Activated CD8-positive, alpha-beta T cell treated with anti-CD3 and anti-CD28 coated beads for 36 hours (primary cell): ENCODE measurements at regions not wholly inside any gene's neighbourhood (a gene's known extent, or its start where the extent isn't known, plus 50 kb on each side); places are given as distances from the start of the nearest gene placed in this dataset.

ENCODE experiments used
- ATAC-seq: fragments of 200-7000 bp; cut with Tn5 transposase; one replicate; pipeline ENCODE4 v1.10.0; 2021; ENCODE audit warnings: mild to moderate bottlenecking, moderate library complexity
- CTCF ChIA-PET: fragments of 350-600 bp; sonication (Branson Sonifier 250); formaldehyde crosslinking; loops from one replicate; lab custom pipeline; 2021; ENCODE audit warnings: antibody characterized with exemption; lab: Charles Lee
- POLR2A ChIA-PET: fragments of 350-600 bp; sonication (Branson Sonifier 250); formaldehyde crosslinking; loops from one replicate; lab custom pipeline; 2021; ENCODE audit warnings: antibody characterized with exemption; lab: Charles Lee
- DNase-seq: peaks from one replicate; pipeline ENCODE4 v3.0.0-alpha.2; 2020
- H3K27ac Mint-ChIP-seq: one replicate; pipeline ENCODE4 v1.8.0; 2021; ENCODE audit warnings: mild to moderate bottlenecking, mixed read lengths
- H3K27me3 Mint-ChIP-seq: one replicate; pipeline ENCODE4 v1.8.0; 2021; ENCODE audit warnings: mixed read lengths
- H3K36me3 Mint-ChIP-seq: one replicate; pipeline ENCODE4 v1.8.0; 2021; ENCODE audit warnings: low read depth, mixed read lengths
- H3K4me1 Mint-ChIP-seq: one replicate; pipeline ENCODE4 v1.8.0; 2021; ENCODE audit warnings: low read depth, mixed read lengths
- H3K4me3 Mint-ChIP-seq: one replicate; pipeline ENCODE4 v1.8.0; 2021; ENCODE audit warnings: mild to moderate bottlenecking, moderate library complexity, mixed read lengths
- H3K9me3 Mint-ChIP-seq: one replicate; pipeline ENCODE4 v1.8.0; 2021; ENCODE audit warnings: mixed read lengths
- intact Hi-C: fragments of 100-400 bp; cut with micrococcal nuclease; formaldehyde crosslinking; loops from one replicate; pipeline ENCODE4 v1.10.0; 2022
- TF ChIP-seq, protein P1 (sequence below): fragments of 200-600 bp; IDR thresholded peaks from one replicate; pipeline ENCODE4 v1.8.0; 2022; ENCODE audit warnings: antibody characterized with exemption, mild to moderate bottlenecking

DNA sequence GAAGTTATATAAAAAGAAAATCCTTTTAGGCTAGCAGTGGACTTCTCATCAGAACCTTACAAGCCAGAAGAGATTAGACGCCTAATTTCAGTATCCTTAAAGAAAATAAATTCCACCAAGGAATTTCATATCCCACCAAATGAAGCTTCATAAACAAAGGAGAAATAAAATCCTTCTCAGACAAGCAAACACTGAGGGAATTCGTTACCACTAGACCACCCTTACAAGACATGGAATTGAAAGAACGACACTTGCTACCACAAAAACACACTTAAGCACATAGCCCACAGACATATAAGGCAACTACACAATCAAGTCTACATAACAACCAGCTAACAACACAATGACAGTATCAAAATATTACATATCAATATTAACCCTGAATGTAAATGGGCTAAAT lies 299.2 kb downstream of the TOX3 start:
- peaks cover 16% of the 10 kb centered on the region for H3K9me3 Mint-ChIP-seq
- DNase-seq (no peak), ATAC-seq (no peak)
- POLR2A ChIA-PET = no interaction called here
- no peak overlapping the region for H3K27ac Mint-ChIP-seq
- no peak overlapping the region for H3K4me3 Mint-ChIP-seq
- intact Hi-C loops = no loop called here
- no peaks in the 10 kb centered on the region for H3K36me3 Mint-ChIP-seq
- no peaks in the 10 kb centered on the region for H3K27me3 Mint-ChIP-seq
- CTCF ChIA-PET = no interaction called here
- H3K4me1 Mint-ChIP-seq = no peaks in the 10 kb centered on the region
- TF ChIP-seq, protein P1, sequence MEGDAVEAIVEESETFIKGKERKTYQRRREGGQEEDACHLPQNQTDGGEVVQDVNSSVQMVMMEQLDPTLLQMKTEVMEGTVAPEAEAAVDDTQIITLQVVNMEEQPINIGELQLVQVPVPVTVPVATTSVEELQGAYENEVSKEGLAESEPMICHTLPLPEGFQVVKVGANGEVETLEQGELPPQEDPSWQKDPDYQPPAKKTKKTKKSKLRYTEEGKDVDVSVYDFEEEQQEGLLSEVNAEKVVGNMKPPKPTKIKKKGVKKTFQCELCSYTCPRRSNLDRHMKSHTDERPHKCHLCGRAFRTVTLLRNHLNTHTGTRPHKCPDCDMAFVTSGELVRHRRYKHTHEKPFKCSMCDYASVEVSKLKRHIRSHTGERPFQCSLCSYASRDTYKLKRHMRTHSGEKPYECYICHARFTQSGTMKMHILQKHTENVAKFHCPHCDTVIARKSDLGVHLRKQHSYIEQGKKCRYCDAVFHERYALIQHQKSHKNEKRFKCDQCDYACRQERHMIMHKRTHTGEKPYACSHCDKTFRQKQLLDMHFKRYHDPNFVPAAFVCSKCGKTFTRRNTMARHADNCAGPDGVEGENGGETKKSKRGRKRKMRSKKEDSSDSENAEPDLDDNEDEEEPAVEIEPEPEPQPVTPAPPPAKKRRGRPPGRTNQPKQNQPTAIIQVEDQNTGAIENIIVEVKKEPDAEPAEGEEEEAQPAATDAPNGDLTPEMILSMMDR = no peak

- intact Hi-C loops = no loop called here
- POLR2A ChIA-PET = no interaction called here
These were observed 308.2 kb downstream of the TOX3 start for GRCh38 chr16:52238710-52239109.

DNA sequence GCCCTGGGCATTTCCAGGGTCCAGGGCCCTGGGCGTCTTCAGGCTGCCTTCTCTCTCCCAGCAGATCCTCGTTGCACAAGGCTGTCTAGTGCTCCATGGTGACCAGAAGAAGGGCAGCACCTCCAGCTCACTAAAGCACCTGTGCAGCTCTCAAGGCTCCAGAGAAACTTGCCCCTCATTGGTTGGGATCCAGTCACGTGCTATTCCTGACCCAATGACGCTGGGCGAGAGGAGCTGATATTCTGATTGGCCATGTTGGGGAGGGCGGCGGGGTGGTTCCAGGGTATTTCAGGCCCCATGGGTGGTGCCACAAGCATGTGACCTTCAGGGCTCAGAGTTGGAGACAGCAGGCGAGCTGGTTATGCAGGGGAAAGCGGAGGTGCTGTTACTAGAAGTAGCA lies 309.1 kb downstream of the TOX3 start:
- CTCF ChIA-PET = no interaction called here
- H3K27me3 Mint-ChIP-seq = no peaks in the 10 kb centered on the region
- H3K36me3 Mint-ChIP-seq = no peaks in the 10 kb centered on the region

More at GRCh38 chr16:52238710-52239109, 308.2 kb downstream of the TOX3 start:
- Mint-ChIP-seq H3K9me3 (no peaks in the 10 kb centered on the region), H3K4me3 (no peak overlapping the region), H3K27me3 (no peaks in the 10 kb centered on the region), H3K27ac (no peak overlapping the region), H3K36me3 (no peaks in the 10 kb centered on the region), H3K4me1 (no peaks in the 10 kb centered on the region)
- CTCF ChIA-PET = no interaction called here
- DNase-seq = no peak
- TF ChIP-seq, protein P1 = no peak
- no peak for ATAC-seq

GRCh38 chr16:52235186-52235585 lies 311.8 kb downstream of the TOX3 start:
- DNase-seq (no peak), ATAC-seq (no peak)
- Mint-ChIP-seq H3K27me3 (no peaks in the 10 kb centered on the region), H3K36me3 (no peaks in the 10 kb centered on the region), H3K4me1 (no peaks in the 10 kb centered on the region), H3K27ac (no peak overlapping the region), H3K4me3 (no peak overlapping the region), H3K9me3 (no peaks in the 10 kb centered on the region)
- TF ChIP-seq, protein P1 = no peak
- intact Hi-C loops = no loop called here
- ChIA-PET POLR2A (no interaction called here), CTCF (no interaction called here)

More for the DNA sequence above, 309.1 kb downstream of the TOX3 start:
- intact Hi-C loops = no loop called here
- H3K27ac Mint-ChIP-seq = no peak overlapping the region
- TF ChIP-seq, protein P1 = no peak
- POLR2A ChIA-PET = no interaction called here
- no peak for ATAC-seq
- no peaks in the 10 kb centered on the region for H3K9me3 Mint-ChIP-seq
- no peak overlapping the region for H3K4me3 Mint-ChIP-seq
- DNase-seq = no peak
- no peaks in the 10 kb centered on the region for H3K4me1 Mint-ChIP-seq

GRCh38 chr16:52234626-52235025 lies 312.3 kb downstream of the TOX3 start:
- no peaks in the 10 kb centered on the region for H3K27me3 Mint-ChIP-seq
- no peak overlapping the region for H3K4me3 Mint-ChIP-seq
- DNase-seq (no peak), ATAC-seq (no peak)
- ChIA-PET CTCF (no interaction called here), POLR2A (no interaction called here)
- H3K4me1 Mint-ChIP-seq = no peaks in the 10 kb centered on the region
- H3K36me3 Mint-ChIP-seq = no peaks in the 10 kb centered on the region
- TF ChIP-seq, protein P1 = no peak
- intact Hi-C loops = no loop called here
- no peak overlapping the region for H3K27ac Mint-ChIP-seq
- no peaks in the 10 kb centered on the region for H3K9me3 Mint-ChIP-seq
